OCI-LY3 (cell line): ENCODE measurements at regions not wholly inside any gene's neighbourhood (a gene's known extent, or its start where the extent isn't known, plus 50 kb on each side); places are given as distances from the start of the nearest gene placed in this dataset.
"Not testable (repeated sequence)": the region's sequence is repeated elsewhere in the genome, so short reads cannot be mapped to it uniquely, and the experiment has no call there.

Experiments
- H2AFZ ChIP-seq: fragments of 200-600, 300-600 bp; shearing (Covaris generic); 2 replicates; pipeline ENCODE4 v1.6.0; 2014; ENCODE audit warnings: antibody characterized with exemption, low read depth, low read length
- H3K27ac ChIP-seq: fragments of 200-600, 300-600 bp; sonication (generic); 2 replicates; pipeline ENCODE4 v1.5.1; 2014; ENCODE audit warnings: mild to moderate bottlenecking, low read length, moderate library complexity, mixed read lengths
- H3K27me3 ChIP-seq: fragments of 200-600, 300-600 bp; sonication (generic); 2 replicates; pipeline ENCODE4 v1.6.1; 2014; ENCODE audit warnings: low read depth, low read length, mixed read lengths
- H3K36me3 ChIP-seq: fragments of 200-600, 300-600 bp; sonication (generic); replicated peaks from 2 replicates; pipeline ENCODE3; 2014; ENCODE audit warnings: low read depth, low read length, mixed read lengths
- H3K4me1 ChIP-seq: fragments of 300-600, 200-600 bp; sonication (generic); 2 replicates; pipeline ENCODE4 v1.6.1; 2014; ENCODE audit warnings: low read length, mixed read lengths
- H3K4me2 ChIP-seq: fragments of 200-600, 300-600 bp; sonication (generic); 2 replicates; pipeline ENCODE4 v1.6.1; 2014; ENCODE audit warnings: low read length, mixed read lengths
- H3K4me3 ChIP-seq: fragments of 300-600, 200-600 bp; sonication (generic); 2 replicates; pipeline ENCODE4 v1.5.1; 2014; ENCODE audit warnings: antibody characterized with exemption, mild to moderate bottlenecking, low read length, moderate library complexity
- H3K79me2 ChIP-seq: fragments of 300-600, 200-600 bp; shearing (Covaris generic); 2 replicates; pipeline ENCODE4 v1.6.1; 2014; ENCODE audit warnings: mild to moderate bottlenecking, low read length, mixed read lengths
- H3K9ac ChIP-seq: fragments of 300-600, 200-600 bp; shearing (Covaris generic); 2 replicates; pipeline ENCODE4 v1.6.0; 2014; ENCODE audit warnings: mild to moderate bottlenecking, low read length, moderate library complexity
- H3K9me3 ChIP-seq: fragments of 200-600, 300-600 bp; shearing (Covaris generic); 2 replicates; pipeline ENCODE4 v1.6.1; 2014; ENCODE audit warnings: low read length, mixed read lengths; ENCODE audit not compliant: insufficient read depth
- H4K20me1 ChIP-seq: fragments of 200-600, 300-600 bp; sonication (generic); 2 replicates; pipeline ENCODE4 v1.6.1; 2016; ENCODE audit warnings: low read length, mixed read lengths; ENCODE audit not compliant: insufficient read depth
- CTCF ChIP-seq: fragments of 200-600, 300-600 bp; sonication (generic); IDR thresholded peaks from 2 replicates; pipeline ENCODE4 v1.5.1; 2014; ENCODE audit warnings: antibody characterized with exemption, low read length, low read depth
- EZH2phosphoT487 ChIP-seq: fragments of 200-600 bp; shearing (Covaris generic); IDR thresholded peaks from 2 replicates; pipeline ENCODE4 v1.6.1; 2018; ENCODE audit warnings: antibody characterized with exemption, mixed run types, low read depth

GRCh38 chr2:176902454-176902853 lies 310.1 kb upstream of the HNRNPA3 start:
- no peak for TF ChIP-seq EZH2phosphoT487
- TF ChIP-seq CTCF: no peak
- no peaks in the 10 kb centered on the region for H4K20me1 ChIP-seq
- no peaks in the 10 kb centered on the region for H3K4me1 ChIP-seq
- no peaks in the 10 kb centered on the region for H3K79me2 ChIP-seq
- no peak overlapping the region for H3K4me2 ChIP-seq
- H3K9me3 ChIP-seq: no peaks in the 10 kb centered on the region
- no peak overlapping the region for H3K4me3 ChIP-seq
- H3K27ac ChIP-seq: no peak overlapping the region
- H2AFZ ChIP-seq: no peak overlapping the region
- no peak overlapping the region for H3K9ac ChIP-seq
- H3K36me3 ChIP-seq: no peaks in the 10 kb centered on the region
- H3K27me3 ChIP-seq: 0 out of 2 replicates have a peak, but pooled peaks cover 3% of the 10 kb centered on the region

- not testable (repeated sequence) for H3K27ac ChIP-seq, H3K9me3 ChIP-seq, H3K4me3 ChIP-seq, H3K9ac ChIP-seq, H3K27me3 ChIP-seq, H2AFZ ChIP-seq, H3K79me2 ChIP-seq, H3K4me2 ChIP-seq, H3K4me1 ChIP-seq, H4K20me1 ChIP-seq, H3K36me3 ChIP-seq
Observed at GRCh38 chr2:176904053-176904452, 308.5 kb upstream of the HNRNPA3 start.

GRCh38 chr2:176907341-176907740 lies 305.3 kb upstream of the HNRNPA3 start:
- H3K4me1 ChIP-seq: no peaks in the 10 kb centered on the region
- no peaks in the 10 kb centered on the region for H3K36me3 ChIP-seq
- H3K4me2 ChIP-seq: no peak overlapping the region
- H4K20me1 ChIP-seq: no peaks in the 10 kb centered on the region
- TF ChIP-seq EZH2phosphoT487 (no peak), CTCF (no peak)
- no peak overlapping the region for H3K27ac ChIP-seq
- H3K79me2 ChIP-seq: no peaks in the 10 kb centered on the region
- H2AFZ ChIP-seq: no peak overlapping the region
- H3K27me3 ChIP-seq: 0 out of 2 replicates have a peak, but pooled peaks cover 8% of the 10 kb centered on the region
- H3K9me3 ChIP-seq: no peaks in the 10 kb centered on the region
- H3K9ac ChIP-seq: no peak overlapping the region
- no peak overlapping the region for H3K4me3 ChIP-seq

GRCh38 chr2:176910828-176911227 lies 301.8 kb upstream of the HNRNPA3 start:
- H4K20me1 ChIP-seq: no peaks in the 10 kb centered on the region

More at GRCh38 chr2:176910828-176911227, 301.8 kb upstream of the HNRNPA3 start:
- H3K27me3 ChIP-seq: 0 out of 2 replicates have a peak, but pooled peaks cover 4% of the 10 kb centered on the region
- H3K4me3 ChIP-seq: no peak overlapping the region
- H3K9ac ChIP-seq: no peak overlapping the region
- 0 out of 2 replicates have a peak overlapping the region, but pooled peaks have one; percentile 16 for H2AFZ ChIP-seq
- TF ChIP-seq EZH2phosphoT487 (no peak), CTCF (no peak)
- no peaks in the 10 kb centered on the region for H3K4me1 ChIP-seq
- no peaks in the 10 kb centered on the region for H3K79me2 ChIP-seq
- no peak overlapping the region for H3K4me2 ChIP-seq
- no peaks in the 10 kb centered on the region for H3K9me3 ChIP-seq
- H3K27ac ChIP-seq: no peak overlapping the region
- no peaks in the 10 kb centered on the region for H3K36me3 ChIP-seq
